ENCODE measurements at regions not wholly inside any gene's neighbourhood (a gene's known extent, or its start where the extent isn't known, plus 50 kb on each side); places are given as distances from the start of the nearest gene placed in this dataset.
"Not testable (repeated sequence)": the region's sequence is repeated elsewhere in the genome, so short reads cannot be mapped to it uniquely, and the experiment has no call there.

DNA sequence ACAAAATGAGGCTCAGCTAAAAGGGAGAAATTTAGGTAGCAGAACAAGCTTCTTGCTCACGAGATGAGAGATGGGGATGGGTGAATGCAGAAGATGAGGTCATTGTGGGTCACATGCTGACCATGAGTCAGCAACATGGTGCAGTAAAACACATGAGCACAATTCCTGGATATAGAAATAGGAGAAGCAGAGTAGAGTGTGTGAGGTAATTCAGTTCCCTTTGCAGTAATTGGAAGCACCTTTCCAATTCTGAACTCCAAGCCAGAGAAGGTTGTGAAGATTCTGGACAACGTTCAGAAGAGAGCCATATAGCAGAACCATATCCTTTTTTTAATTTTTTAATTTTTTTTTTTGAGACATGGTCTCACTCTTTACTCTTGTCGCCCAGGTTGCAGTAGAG, 62.0 kb upstream of the LMNTD1 start:
- Mint-ChIP-seq H3K27ac (no peak overlapping the region), H3K4me1 (no peaks in the 10 kb centered on the region), H3K27me3 (peaks cover 1% of the 10 kb centered on the region), H3K9me3 (no peaks in the 10 kb centered on the region), H3K4me3 (no peak overlapping the region), H3K36me3 (ENCODE audit: low read depth) (no peaks in the 10 kb centered on the region)
- ChIA-PET POLR2A (no interaction called here), CTCF (no interaction called here)
- no peak for DNase-seq

- Mint-ChIP-seq H3K36me3 (ENCODE audit: low read depth) (no peaks in the 10 kb centered on the region), H3K9me3 (no peaks in the 10 kb centered on the region), H3K4me1 (no peaks in the 10 kb centered on the region), H3K4me3 (no peak overlapping the region), H3K27ac (no peak overlapping the region), H3K27me3 (peaks cover 1% of the 10 kb centered on the region)
- ChIA-PET POLR2A (no interaction called here), CTCF (no interaction called here)
- no peak for DNase-seq
Measured at GRCh38 chr12:25616286-25616685, 63.2 kb upstream of the LMNTD1 start.

DNA sequence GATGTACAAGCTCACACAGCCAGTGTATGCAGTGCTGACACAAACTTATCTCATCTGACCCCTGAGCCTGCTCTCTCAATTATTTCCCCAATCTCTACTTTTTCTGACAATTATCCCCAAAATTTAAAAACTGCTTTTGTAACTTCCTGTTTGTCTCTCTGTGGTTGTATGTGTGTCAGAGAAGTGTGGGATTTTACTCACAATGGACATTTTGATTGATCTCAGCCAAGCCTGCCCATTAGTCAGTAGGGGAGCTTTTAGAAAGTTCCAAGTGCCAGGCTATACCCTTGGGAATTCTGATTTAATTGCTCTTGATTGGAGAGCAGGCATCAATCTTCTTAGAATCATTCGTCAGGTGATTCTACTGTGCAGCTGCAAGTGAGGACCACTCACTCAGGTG, 64.9 kb upstream of the LMNTD1 start:
- CTCF ChIA-PET: no interaction called here
- POLR2A ChIA-PET: no interaction called here
- Mint-ChIP-seq H3K27ac (no peak overlapping the region), H3K9me3 (no peaks in the 10 kb centered on the region), H3K27me3 (no peaks in the 10 kb centered on the region), H3K4me1 (no peaks in the 10 kb centered on the region), H3K4me3 (no peak overlapping the region), H3K36me3 (ENCODE audit: low read depth) (no peaks in the 10 kb centered on the region)
- DNase-seq: no peak

GRCh38 chr12:25623816-25624215, 70.7 kb upstream of the LMNTD1 start:
- POLR2A ChIA-PET: no interaction called here
- no peaks in the 10 kb centered on the region for H3K4me1 Mint-ChIP-seq
- no peaks in the 10 kb centered on the region for H3K27me3 Mint-ChIP-seq
- CTCF ChIA-PET: no interaction called here
- H3K9me3 Mint-ChIP-seq: no peaks in the 10 kb centered on the region
- no peaks in the 10 kb centered on the region for H3K36me3 Mint-ChIP-seq (ENCODE audit: low read depth)
- DNase-seq: no peak
- no peak overlapping the region for H3K4me3 Mint-ChIP-seq
- H3K27ac Mint-ChIP-seq: no peak overlapping the region

GRCh38 chr12:25625146-25625545, 72.1 kb upstream of the LMNTD1 start:
- no peaks in the 10 kb centered on the region for H3K9me3 Mint-ChIP-seq
- POLR2A ChIA-PET: no interaction called here

DNA sequence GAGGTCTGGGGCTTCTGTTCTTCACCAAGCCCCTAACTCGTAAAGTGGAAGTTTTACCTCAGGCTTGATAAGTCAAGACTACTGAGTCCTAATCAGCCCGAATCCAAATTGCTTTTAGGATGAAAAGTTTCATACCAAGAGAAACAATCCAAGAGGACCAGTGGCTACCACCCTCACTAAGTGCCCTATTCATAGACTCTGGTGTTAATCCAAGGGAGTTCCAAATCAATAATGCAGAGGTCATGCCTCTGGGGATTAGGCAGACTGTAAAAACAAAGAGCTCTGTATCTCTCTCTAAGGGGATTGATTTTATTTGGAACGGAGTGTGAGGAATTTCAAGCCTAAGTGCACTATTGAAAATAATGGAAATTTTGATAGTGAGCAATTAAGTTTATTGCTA, 76.3 kb upstream of the LMNTD1 start:
- ChIA-PET POLR2A (no interaction called here), CTCF (no interaction called here)
- no peak for DNase-seq
- Mint-ChIP-seq H3K36me3 (ENCODE audit: low read depth) (no peaks in the 10 kb centered on the region), H3K27me3 (no peaks in the 10 kb centered on the region), H3K9me3 (peaks cover 2% of the 10 kb centered on the region), H3K27ac (no peak overlapping the region), H3K4me3 (no peak overlapping the region), H3K4me1 (no peaks in the 10 kb centered on the region)

More at GRCh38 chr12:25625146-25625545, 72.1 kb upstream of the LMNTD1 start:
- CTCF ChIA-PET: no interaction called here
- no peaks in the 10 kb centered on the region for H3K27me3 Mint-ChIP-seq
- no peak overlapping the region for H3K4me3 Mint-ChIP-seq
- H3K36me3 Mint-ChIP-seq (ENCODE audit: low read depth): no peaks in the 10 kb centered on the region
- no peaks in the 10 kb centered on the region for H3K4me1 Mint-ChIP-seq
- DNase-seq: no peak
- H3K27ac Mint-ChIP-seq: no peak overlapping the region

DNA sequence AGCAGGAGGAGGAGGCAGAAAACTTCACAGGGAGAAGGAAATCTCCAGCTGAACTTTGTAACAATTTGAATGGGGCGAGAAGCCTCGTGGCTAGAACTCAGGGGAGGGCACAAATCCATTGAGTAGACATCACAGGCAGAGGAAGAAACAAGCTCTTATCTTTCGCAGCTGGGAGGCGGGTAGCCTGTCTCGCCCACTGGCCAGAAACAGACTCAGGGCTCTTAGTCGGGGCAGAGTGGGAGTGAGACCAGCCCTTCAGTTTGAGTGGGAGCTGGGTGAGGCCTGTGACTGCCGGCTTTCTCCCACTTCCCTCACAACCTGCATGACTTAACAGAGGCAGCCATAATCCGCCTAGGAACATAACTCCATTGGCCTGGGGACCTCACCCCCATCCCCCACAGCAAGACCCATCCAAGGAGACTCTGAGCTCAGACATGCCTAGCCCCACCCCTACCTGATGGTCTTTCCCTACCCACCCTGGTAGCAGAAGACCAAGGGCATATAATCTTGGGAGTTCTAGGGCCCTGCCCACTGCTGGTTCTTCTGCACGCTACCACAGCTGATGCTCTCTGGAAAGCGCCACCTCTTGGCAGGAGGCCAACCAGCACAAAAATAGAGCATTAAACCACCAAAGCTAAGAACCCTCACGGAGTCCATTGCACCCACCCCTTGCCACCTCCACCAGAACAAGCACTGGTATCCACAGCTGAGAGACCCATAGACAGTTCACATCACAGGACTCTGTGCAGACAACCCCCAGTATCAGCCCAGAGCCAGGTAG, 77.8 kb upstream of the LMNTD1 start:
- H3K36me3 Mint-ChIP-seq (ENCODE audit: low read depth); H3K9me3 Mint-ChIP-seq; H3K27me3 Mint-ChIP-seq; H3K27ac Mint-ChIP-seq; CTCF ChIA-PET; POLR2A ChIA-PET; DNase-seq; H3K4me1 Mint-ChIP-seq; H3K4me3 Mint-ChIP-seq: not testable (repeated sequence)

DNA sequence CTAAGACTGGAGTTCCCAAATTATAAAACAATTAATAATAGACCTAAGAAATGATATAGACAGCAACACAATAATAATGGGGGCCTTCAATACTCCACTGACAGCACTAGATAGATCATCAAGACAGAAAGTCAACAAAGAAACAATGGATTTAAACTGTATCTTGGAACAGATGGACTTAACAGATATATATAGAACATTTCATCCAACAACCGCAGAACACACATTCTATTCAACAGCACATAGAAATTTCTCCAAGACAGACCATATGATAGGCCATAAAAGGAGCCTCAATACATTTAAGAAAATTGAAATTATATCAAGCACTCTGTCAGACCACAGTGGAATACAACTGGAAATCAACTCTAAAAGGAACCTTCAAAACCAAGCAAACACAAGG, 80.1 kb upstream of the LMNTD1 start:
- H3K36me3 Mint-ChIP-seq (ENCODE audit: low read depth); H3K27me3 Mint-ChIP-seq; H3K4me3 Mint-ChIP-seq; POLR2A ChIA-PET; H3K27ac Mint-ChIP-seq; CTCF ChIA-PET; H3K4me1 Mint-ChIP-seq; DNase-seq; H3K9me3 Mint-ChIP-seq: not testable (repeated sequence)

GRCh38 chr12:25637752-25638151, 84.7 kb upstream of the LMNTD1 start:
- peaks cover 2% of the 10 kb centered on the region for H3K9me3 Mint-ChIP-seq
- H3K4me3 Mint-ChIP-seq: no peak overlapping the region
- no peaks in the 10 kb centered on the region for H3K4me1 Mint-ChIP-seq
- POLR2A ChIA-PET: no interaction called here
- CTCF ChIA-PET: no interaction called here
- no peak overlapping the region for H3K27ac Mint-ChIP-seq
- H3K36me3 Mint-ChIP-seq (ENCODE audit: low read depth): no peaks in the 10 kb centered on the region
- no peak for DNase-seq
- H3K27me3 Mint-ChIP-seq: no peaks in the 10 kb centered on the region

- no peaks in the 10 kb centered on the region for H3K36me3 Mint-ChIP-seq (ENCODE audit: low read depth)
- no peaks in the 10 kb centered on the region for H3K4me1 Mint-ChIP-seq
- ChIA-PET CTCF (no interaction called here), POLR2A (no interaction called here)
- no peaks in the 10 kb centered on the region for H3K9me3 Mint-ChIP-seq
- no peaks in the 10 kb centered on the region for H3K27me3 Mint-ChIP-seq
- H3K27ac Mint-ChIP-seq: no peak overlapping the region
- no peak overlapping the region for H3K4me3 Mint-ChIP-seq
- no peak for DNase-seq
Measured at GRCh38 chr12:25639406-25639805, 86.3 kb upstream of the LMNTD1 start.

DNA sequence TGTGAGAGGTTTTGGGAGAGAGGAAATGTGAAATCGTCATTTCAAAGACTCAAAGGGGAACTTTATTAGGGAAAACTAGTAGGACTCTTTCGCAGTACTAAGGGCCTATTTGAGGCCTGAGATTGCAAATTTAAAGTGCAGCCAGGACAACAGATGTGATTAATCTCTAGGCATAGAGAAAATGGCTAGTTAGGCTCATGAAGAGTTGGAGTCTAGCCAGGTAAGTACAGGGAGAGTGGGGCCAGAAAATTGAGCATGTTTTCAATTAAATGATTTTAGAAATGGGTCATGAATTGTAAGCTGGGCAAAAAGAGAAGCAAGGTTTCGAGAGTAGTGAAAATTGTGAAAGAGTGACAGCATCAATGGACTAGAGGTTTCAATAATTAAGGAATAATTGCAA, 91.9 kb upstream of the LMNTD1 start:
- no peak overlapping the region for H3K27ac Mint-ChIP-seq

GRCh38 chr12:25645427-25645826, 92.3 kb upstream of the LMNTD1 start:
- Mint-ChIP-seq H3K4me3 (no peak overlapping the region), H3K4me1 (no peaks in the 10 kb centered on the region), H3K36me3 (ENCODE audit: low read depth) (no peaks in the 10 kb centered on the region), H3K9me3 (no peaks in the 10 kb centered on the region), H3K27ac (no peak overlapping the region), H3K27me3 (no peaks in the 10 kb centered on the region)
- ChIA-PET POLR2A (no interaction called here), CTCF (no interaction called here)
- no peak for DNase-seq

More for the DNA sequence above, 91.9 kb upstream of the LMNTD1 start:
- no peaks in the 10 kb centered on the region for H3K36me3 Mint-ChIP-seq (ENCODE audit: low read depth)
- no peak overlapping the region for H3K4me3 Mint-ChIP-seq
- H3K27me3 Mint-ChIP-seq: no peaks in the 10 kb centered on the region
- POLR2A ChIA-PET: no interaction called here
- H3K4me1 Mint-ChIP-seq: no peaks in the 10 kb centered on the region
- H3K9me3 Mint-ChIP-seq: no peaks in the 10 kb centered on the region
- DNase-seq: no peak
- CTCF ChIA-PET: no interaction called here

DNA sequence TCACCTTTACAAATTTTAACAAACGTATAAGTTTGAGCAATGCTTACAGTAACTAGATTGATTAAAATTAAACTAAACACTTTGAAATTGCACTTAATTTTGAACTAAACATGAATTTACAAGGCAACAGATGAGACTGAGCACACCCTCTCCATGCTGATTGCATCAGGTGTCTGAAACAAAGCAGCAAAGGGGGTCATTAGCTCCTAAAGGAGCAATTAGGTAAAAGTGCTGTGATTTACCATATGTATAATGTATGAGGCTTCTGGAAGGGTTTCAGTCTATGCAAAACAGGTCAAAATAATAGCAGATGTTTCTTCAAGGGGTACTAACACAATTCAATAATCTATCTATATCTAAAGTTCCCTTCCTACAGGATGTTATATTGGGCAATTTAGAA, 98.8 kb upstream of the LMNTD1 start:
- ChIA-PET POLR2A (no interaction called here), CTCF (no interaction called here)
- Mint-ChIP-seq H3K27me3 (no peaks in the 10 kb centered on the region), H3K27ac (no peak overlapping the region), H3K4me1 (no peaks in the 10 kb centered on the region), H3K4me3 (no peak overlapping the region), H3K9me3 (peaks cover 2% of the 10 kb centered on the region), H3K36me3 (ENCODE audit: low read depth) (no peaks in the 10 kb centered on the region)
- DNase-seq: no peak

DNA sequence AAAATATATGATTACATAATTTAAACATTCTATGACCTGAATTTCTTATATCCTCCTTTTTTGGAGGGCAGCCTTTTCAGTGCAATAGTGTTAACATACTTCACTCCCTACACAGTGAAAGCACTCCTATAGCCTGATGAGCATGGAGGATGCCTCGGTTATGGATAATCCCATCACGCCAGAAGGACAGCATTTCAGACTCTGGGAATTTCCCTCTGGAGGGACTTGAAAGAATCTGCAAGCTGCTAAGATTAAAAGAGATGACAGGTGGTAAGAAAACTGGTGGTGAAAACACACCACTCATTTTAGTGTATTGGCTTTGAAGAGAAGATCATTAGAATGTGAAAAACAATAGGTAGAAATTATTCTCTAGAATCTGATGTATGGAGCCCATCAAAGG, 99.3 kb upstream of the LMNTD1 start:
- Mint-ChIP-seq H3K36me3 (ENCODE audit: low read depth) (no peaks in the 10 kb centered on the region), H3K4me3 (no peak overlapping the region), H3K27ac (no peak overlapping the region), H3K27me3 (no peaks in the 10 kb centered on the region), H3K9me3 (peaks cover 2% of the 10 kb centered on the region), H3K4me1 (no peaks in the 10 kb centered on the region)
- ChIA-PET POLR2A (no interaction called here), CTCF (no interaction called here)
- DNase-seq: no peak

All from activated CD4-positive, alpha-beta memory T cell treated with anti-CD3 and anti-CD28 coated beads, Interleukin-2, amount 10 ng/mL, durations not matched to agents 7 days and 5 days (primary cell).